HG03097 (cell line): ENCODE measurements at regions not wholly inside any gene's neighbourhood (a gene's known extent, or its start where the extent isn't known, plus 50 kb on each side); places are given as distances from the start of the nearest gene placed in this dataset.
"Not testable (repeated sequence)": the region's sequence is repeated elsewhere in the genome, so short reads cannot be mapped to it uniquely, and the experiment has no call there.

Experiments
- ATAC-seq: cut with Tn5 transposase; IDR thresholded peaks from one replicate; pipeline ENCODE4 v1.9.1; 2021; ENCODE audit not compliant: unreplicated experiment, low FRiP score

GRCh38 chr18:29780816-29781215, 1261.7 kb downstream of the DSC3 start:
- ATAC-seq: no peak

- ATAC-seq: no peak
Observed at GRCh38 chr18:29779096-29779495, 1263.4 kb downstream of the DSC3 start.

GRCh38 chr18:29753379-29753778, 1289.2 kb downstream of the DSC3 start:
- ATAC-seq: no peak

- no peak for ATAC-seq
Observed at GRCh38 chr18:29749704-29750103, 1292.8 kb downstream of the DSC3 start.

- ATAC-seq: no peak
Observed at GRCh38 chr18:29741461-29741860, 1301.1 kb downstream of the DSC3 start.

- ATAC-seq: no peak
Observed at GRCh38 chr18:29737620-29738019, 1304.9 kb downstream of the DSC3 start.

- no peak for ATAC-seq
Observed at GRCh38 chr18:29737190-29737589, 1305.4 kb downstream of the DSC3 start.

GRCh38 chr18:29730073-29730472, 1312.5 kb downstream of the DSC3 start:
- ATAC-seq: no peak

GRCh38 chr18:29726646-29727045, 1315.9 kb downstream of the DSC3 start:
- ATAC-seq: no peak

- ATAC-seq: not testable (repeated sequence)
Observed at GRCh38 chr18:29723486-29723885, 1319.1 kb downstream of the DSC3 start.

GRCh38 chr18:29715960-29716359, 1326.6 kb downstream of the DSC3 start:
- not testable (repeated sequence) for ATAC-seq

- ATAC-seq: no peak
Observed at GRCh38 chr18:29712785-29713184, 1329.8 kb downstream of the DSC3 start.

- ATAC-seq: no peak
Observed at GRCh38 chr18:29711932-29712331, 1330.6 kb downstream of the DSC3 start.

GRCh38 chr18:29693334-29693733, 1349.2 kb downstream of the DSC3 start:
- ATAC-seq: no peak

GRCh38 chr18:29681578-29681977, 1361.0 kb downstream of the DSC3 start:
- ATAC-seq: no peak

- no peak for ATAC-seq
Observed at GRCh38 chr18:29664278-29665036, 1378.1 kb downstream of the DSC3 start.

- no peak for ATAC-seq
Observed at GRCh38 chr18:29661924-29662323, 1380.6 kb downstream of the DSC3 start.

- no peak for ATAC-seq
Observed at GRCh38 chr18:29660777-29661176, 1381.8 kb downstream of the DSC3 start.

GRCh38 chr18:29653671-29654215, 1388.8 kb downstream of the DSC3 start:
- ATAC-seq: no peak

GRCh38 chr18:29652797-29653196, 1389.7 kb downstream of the DSC3 start:
- ATAC-seq: no peak

GRCh38 chr18:29651122-29651680, 1391.3 kb downstream of the DSC3 start:
- no peak for ATAC-seq

- no peak for ATAC-seq
Observed at GRCh38 chr18:29648891-29649290, 1393.7 kb downstream of the DSC3 start.
